GM20000 (cell line): ENCODE measurements at regions not wholly inside any gene's neighbourhood (a gene's known extent, or its start where the extent isn't known, plus 50 kb on each side); places are given as distances from the start of the nearest gene placed in this dataset.

Experiments used
- DNase-seq: peaks from one replicate; pipeline ENCODE4 v3.0.0; 2012; ENCODE audit warnings: low spot score
- CTCF ChIP-seq: IDR thresholded peaks from 2 replicates; pipeline ENCODE4 v1.5.1; 2012; ENCODE audit warnings: mild to moderate bottlenecking, control low read depth; ENCODE audit errors: extremely low read depth, missing control alignments

GRCh38 chr4:125398263-125399002, 83.7 kb downstream of the FAT4 start:
- DNase-seq: no peak

GRCh38 chr4:125400756-125401155, 86.0 kb downstream of the FAT4 start:
- no peak for DNase-seq
- TF ChIP-seq CTCF: no peak

More at GRCh38 chr4:125398263-125399002, 83.7 kb downstream of the FAT4 start:
- no peak for TF ChIP-seq CTCF

GRCh38 chr4:125401784-125402183, 87.0 kb downstream of the FAT4 start:
- TF ChIP-seq CTCF: no peak
- no peak for DNase-seq

- DNase-seq: no peak
- TF ChIP-seq CTCF: no peak
These were observed 105.8 kb downstream of the FAT4 start for GRCh38 chr4:125420526-125420925.

GRCh38 chr4:125421547-125421946, 106.8 kb downstream of the FAT4 start:
- DNase-seq: no peak
- no peak for TF ChIP-seq CTCF

GRCh38 chr4:125423124-125423523, 108.4 kb downstream of the FAT4 start:
- TF ChIP-seq CTCF: no peak
- DNase-seq: no peak

GRCh38 chr4:125428832-125429231, 114.1 kb downstream of the FAT4 start:
- DNase-seq: no peak
- TF ChIP-seq CTCF: no peak
